ENCODE measurements at regions not wholly inside any gene's neighbourhood (a gene's known extent, or its start where the extent isn't known, plus 50 kb on each side); places are given as distances from the start of the nearest gene placed in this dataset.

- DNase-seq (ENCODE audit: low read depth, low spot score): no peak
- TF ChIP-seq POLR2AphosphoS5 (IDR thresholded peaks at IDR 0.05; ENCODE audit: borderline replicate concordance, low read depth, low read length) (no peak), EZH2 (IDR thresholded peaks at IDR 0.05) (no peak), FOXP2 (optimal IDR thresholded peaks at IDR 0.05; ENCODE audit: control extremely low read depth, extremely low read length, insufficient read depth) (no peak)
- H3K9ac ChIP-seq (ENCODE audit: insufficient read length): no peak overlapping the region
- no peaks in the 10 kb centered on the region for H3K9me3 ChIP-seq (ENCODE audit: low read depth, low read length)
- H3K4me3 ChIP-seq: no peak overlapping the region
- H3K36me3 ChIP-seq (ENCODE audit: insufficient read depth, low read length): no peaks in the 10 kb centered on the region
- no peak overlapping the region for H3K27ac ChIP-seq
These were observed 343.6 kb upstream of the MTNR1B start for GRCh38 chr11:92625894-92626293.

- no peaks in the 10 kb centered on the region for H3K36me3 ChIP-seq (ENCODE audit: insufficient read depth, low read length)
- no peak for DNase-seq (ENCODE audit: low read depth, low spot score)
- no peak overlapping the region for H3K4me3 ChIP-seq
- H3K9me3 ChIP-seq (ENCODE audit: low read depth, low read length): no peaks in the 10 kb centered on the region
- H3K9ac ChIP-seq (ENCODE audit: insufficient read length): no peak overlapping the region
- no peak overlapping the region for H3K27ac ChIP-seq
- TF ChIP-seq FOXP2 (optimal IDR thresholded peaks at IDR 0.05; ENCODE audit: control extremely low read depth, extremely low read length, insufficient read depth): no peak
- no peak for TF ChIP-seq EZH2 (IDR thresholded peaks at IDR 0.05)
- TF ChIP-seq POLR2AphosphoS5 (IDR thresholded peaks at IDR 0.05; ENCODE audit: borderline replicate concordance, low read depth, low read length): no peak
These were observed 342.8 kb upstream of the MTNR1B start for GRCh38 chr11:92626624-92627023.

GRCh38 chr11:92627615-92628256 is 341.7 kb upstream of the MTNR1B start:
- Histone ChIP-seq H3K4me3 (no peak overlapping the region), H3K27ac (no peak overlapping the region), H3K9ac (ENCODE audit: insufficient read length) (no peak overlapping the region), H3K9me3 (ENCODE audit: low read depth, low read length) (no peaks in the 10 kb centered on the region), H3K36me3 (ENCODE audit: insufficient read depth, low read length) (no peaks in the 10 kb centered on the region)
- no peak for DNase-seq (ENCODE audit: low read depth, low spot score)
- TF ChIP-seq POLR2AphosphoS5 (IDR thresholded peaks at IDR 0.05; ENCODE audit: borderline replicate concordance, low read depth, low read length) (no peak), EZH2 (IDR thresholded peaks at IDR 0.05) (no peak), FOXP2 (optimal IDR thresholded peaks at IDR 0.05; ENCODE audit: control extremely low read depth, extremely low read length, insufficient read depth) (no peak)

- H3K36me3 ChIP-seq (ENCODE audit: insufficient read depth, low read length): no peaks in the 10 kb centered on the region
- H3K9me3 ChIP-seq (ENCODE audit: low read depth, low read length): no peaks in the 10 kb centered on the region
- no peak overlapping the region for H3K4me3 ChIP-seq
- no peak for TF ChIP-seq EZH2 (IDR thresholded peaks at IDR 0.05)
- TF ChIP-seq POLR2AphosphoS5 (IDR thresholded peaks at IDR 0.05; ENCODE audit: borderline replicate concordance, low read depth, low read length): no peak
- TF ChIP-seq FOXP2 (optimal IDR thresholded peaks at IDR 0.05; ENCODE audit: control extremely low read depth, extremely low read length, insufficient read depth): no peak
- no peak for DNase-seq (ENCODE audit: low read depth, low spot score)
- no peak overlapping the region for H3K27ac ChIP-seq
- no peak overlapping the region for H3K9ac ChIP-seq (ENCODE audit: insufficient read length)
These were observed 340.8 kb upstream of the MTNR1B start for GRCh38 chr11:92628401-92629292.

- Histone ChIP-seq H3K4me3 (no peak overlapping the region), H3K9me3 (ENCODE audit: low read depth, low read length) (no peaks in the 10 kb centered on the region), H3K27ac (no peak overlapping the region), H3K9ac (ENCODE audit: insufficient read length) (no peak overlapping the region), H3K36me3 (ENCODE audit: insufficient read depth, low read length) (no peaks in the 10 kb centered on the region)
- DNase-seq (ENCODE audit: low read depth, low spot score): no peak
- no peak for TF ChIP-seq EZH2 (IDR thresholded peaks at IDR 0.05)
- no peak for TF ChIP-seq FOXP2 (optimal IDR thresholded peaks at IDR 0.05; ENCODE audit: control extremely low read depth, extremely low read length, insufficient read depth)
- TF ChIP-seq POLR2AphosphoS5 (IDR thresholded peaks at IDR 0.05; ENCODE audit: borderline replicate concordance, low read depth, low read length): no peak
These were observed 337.0 kb upstream of the MTNR1B start for GRCh38 chr11:92632495-92632894.

- no peak for TF ChIP-seq POLR2AphosphoS5 (IDR thresholded peaks at IDR 0.05; ENCODE audit: borderline replicate concordance, low read depth, low read length)
- TF ChIP-seq FOXP2 (optimal IDR thresholded peaks at IDR 0.05; ENCODE audit: control extremely low read depth, extremely low read length, insufficient read depth): no peak
- TF ChIP-seq EZH2 (IDR thresholded peaks at IDR 0.05): no peak
- no peak for DNase-seq (ENCODE audit: low read depth, low spot score)
- Histone ChIP-seq H3K27ac (no peak overlapping the region), H3K9me3 (ENCODE audit: low read depth, low read length) (no peaks in the 10 kb centered on the region), H3K4me3 (no peak overlapping the region), H3K36me3 (ENCODE audit: insufficient read depth, low read length) (no peaks in the 10 kb centered on the region), H3K9ac (ENCODE audit: insufficient read length) (no peak overlapping the region)
These were observed 335.6 kb upstream of the MTNR1B start for GRCh38 chr11:92633820-92634219.

GRCh38 chr11:92636543-92637188 is 332.8 kb upstream of the MTNR1B start:
- Histone ChIP-seq H3K27ac (no peak overlapping the region), H3K9me3 (ENCODE audit: low read depth, low read length) (no peaks in the 10 kb centered on the region), H3K9ac (ENCODE audit: insufficient read length) (no peak overlapping the region), H3K4me3 (no peak overlapping the region), H3K36me3 (ENCODE audit: insufficient read depth, low read length) (no peaks in the 10 kb centered on the region)
- no peak for TF ChIP-seq POLR2AphosphoS5 (IDR thresholded peaks at IDR 0.05; ENCODE audit: borderline replicate concordance, low read depth, low read length)
- no peak for DNase-seq (ENCODE audit: low read depth, low spot score)

GRCh38 chr11:92638678-92639077 is 330.8 kb upstream of the MTNR1B start:
- no peak for DNase-seq (ENCODE audit: low read depth, low spot score)
- no peak overlapping the region for H3K4me3 ChIP-seq
- H3K9ac ChIP-seq (ENCODE audit: insufficient read length): no peak overlapping the region
- H3K27ac ChIP-seq: no peak overlapping the region
- H3K9me3 ChIP-seq (ENCODE audit: low read depth, low read length): no peaks in the 10 kb centered on the region
- no peak for TF ChIP-seq POLR2AphosphoS5 (IDR thresholded peaks at IDR 0.05; ENCODE audit: borderline replicate concordance, low read depth, low read length)
- no peak for TF ChIP-seq FOXP2 (optimal IDR thresholded peaks at IDR 0.05; ENCODE audit: control extremely low read depth, extremely low read length, insufficient read depth)
- no peak for TF ChIP-seq EZH2 (IDR thresholded peaks at IDR 0.05)
- H3K36me3 ChIP-seq (ENCODE audit: insufficient read depth, low read length): no peaks in the 10 kb centered on the region

Data from SK-N-MC (cell line).